Osteoblast (primary cell): ENCODE measurements at regions not wholly inside any gene's neighbourhood (a gene's known extent, or its start where the extent isn't known, plus 50 kb on each side); places are given as distances from the start of the nearest gene placed in this dataset.

Experiments used
- DNase-seq: peaks from one replicate; pipeline ENCODE4 v3.0.0; 2011; ENCODE audit warnings: low spot score, mixed read lengths; ENCODE audit not compliant: insufficient read length; ENCODE audit errors: missing footprints
- H2AFZ ChIP-seq: 2 replicates; pipeline ENCODE4 v1.6.0; 2011; ENCODE audit warnings: mild to moderate bottlenecking, low read length
- H3K27ac ChIP-seq: 2 replicates; pipeline ENCODE4 v1.5.1; 2011; ENCODE audit warnings: mild to moderate bottlenecking, low read depth, low read length, moderate library complexity
- H3K27me3 ChIP-seq: 2 replicates; pipeline ENCODE4 v1.6.0; 2012; ENCODE audit warnings: mild to moderate bottlenecking, control low read depth, inconsistent platforms, low read length, moderate library complexity; ENCODE audit not compliant: insufficient read depth
- H3K36me3 ChIP-seq: 2 replicates; pipeline ENCODE4 v1.5.1; 2011; ENCODE audit warnings: mild to moderate bottlenecking, low read length, control low read depth, moderate library complexity; ENCODE audit not compliant: insufficient read depth
- H3K4me1 ChIP-seq: 2 replicates; pipeline ENCODE4 v1.5.1; 2011; ENCODE audit warnings: mild to moderate bottlenecking, low read length, control low read depth, moderate library complexity; ENCODE audit not compliant: insufficient read depth
- H3K4me2 ChIP-seq: 2 replicates; pipeline ENCODE4 v1.6.0; 2011; ENCODE audit warnings: mild to moderate bottlenecking, low read length; ENCODE audit not compliant: insufficient read depth
- H3K4me3 ChIP-seq: fragments of 200-600 bp; sonication (generic); 3 replicates; pipeline ENCODE4 v1.5.1; 2012; ENCODE audit warnings: mild to moderate bottlenecking, low read length, inconsistent platforms; ENCODE audit not compliant: insufficient read depth
- H3K79me2 ChIP-seq: 2 replicates; pipeline ENCODE4 v1.6.0; 2012; ENCODE audit warnings: mild to moderate bottlenecking, low read length, control low read depth, inconsistent platforms; ENCODE audit not compliant: insufficient read depth
- H3K9me3 ChIP-seq: 2 replicates; pipeline ENCODE4 v1.5.1; 2011; ENCODE audit warnings: low read depth, low read length, control low read depth
- H4K20me1 ChIP-seq: 2 replicates; pipeline ENCODE4 v1.6.0; 2012; ENCODE audit warnings: mild to moderate bottlenecking, low read length, control low read depth; ENCODE audit not compliant: insufficient read depth
- TF ChIP-seq, protein P1 (sequence below): IDR thresholded peaks from 2 replicates; pipeline ENCODE4 v1.5.1; 2011; ENCODE audit warnings: mild to moderate bottlenecking, low read depth, low read length, moderate library complexity; ENCODE audit errors: extremely low read depth

DNA sequence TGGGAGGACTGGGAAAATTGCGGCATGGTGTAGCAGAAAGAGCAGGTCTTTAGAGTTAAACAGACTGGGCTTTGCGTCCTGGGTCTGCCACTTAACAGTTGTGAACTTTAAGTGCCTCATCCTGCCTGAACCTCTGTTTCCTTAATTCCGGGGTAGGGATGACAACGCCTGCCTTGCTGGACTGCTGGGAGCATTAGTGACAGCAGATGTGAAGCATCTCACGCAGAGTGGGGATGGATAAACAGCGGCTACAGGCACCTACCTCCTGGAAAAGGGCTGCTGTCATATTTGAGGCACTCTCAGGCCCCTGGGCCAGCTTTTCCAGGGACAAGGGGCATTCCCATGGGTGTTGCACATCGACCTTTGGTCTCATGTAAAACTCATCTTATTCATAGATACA is 572.2 kb downstream of the TBC1D22A start:
- H3K79me2 ChIP-seq: no peaks in the 10 kb centered on the region
- no peak overlapping the region for H3K4me3 ChIP-seq
- TF ChIP-seq, protein P1, sequence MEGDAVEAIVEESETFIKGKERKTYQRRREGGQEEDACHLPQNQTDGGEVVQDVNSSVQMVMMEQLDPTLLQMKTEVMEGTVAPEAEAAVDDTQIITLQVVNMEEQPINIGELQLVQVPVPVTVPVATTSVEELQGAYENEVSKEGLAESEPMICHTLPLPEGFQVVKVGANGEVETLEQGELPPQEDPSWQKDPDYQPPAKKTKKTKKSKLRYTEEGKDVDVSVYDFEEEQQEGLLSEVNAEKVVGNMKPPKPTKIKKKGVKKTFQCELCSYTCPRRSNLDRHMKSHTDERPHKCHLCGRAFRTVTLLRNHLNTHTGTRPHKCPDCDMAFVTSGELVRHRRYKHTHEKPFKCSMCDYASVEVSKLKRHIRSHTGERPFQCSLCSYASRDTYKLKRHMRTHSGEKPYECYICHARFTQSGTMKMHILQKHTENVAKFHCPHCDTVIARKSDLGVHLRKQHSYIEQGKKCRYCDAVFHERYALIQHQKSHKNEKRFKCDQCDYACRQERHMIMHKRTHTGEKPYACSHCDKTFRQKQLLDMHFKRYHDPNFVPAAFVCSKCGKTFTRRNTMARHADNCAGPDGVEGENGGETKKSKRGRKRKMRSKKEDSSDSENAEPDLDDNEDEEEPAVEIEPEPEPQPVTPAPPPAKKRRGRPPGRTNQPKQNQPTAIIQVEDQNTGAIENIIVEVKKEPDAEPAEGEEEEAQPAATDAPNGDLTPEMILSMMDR: no peak
- H3K27me3 ChIP-seq: no peaks in the 10 kb centered on the region
- no peak overlapping the region for H3K27ac ChIP-seq
- no peaks in the 10 kb centered on the region for H3K36me3 ChIP-seq
- H4K20me1 ChIP-seq: no peaks in the 10 kb centered on the region
- no peak for DNase-seq
- H3K9me3 ChIP-seq: no peaks in the 10 kb centered on the region
- no peak overlapping the region for H3K4me2 ChIP-seq
- no peak overlapping the region for H2AFZ ChIP-seq
- H3K4me1 ChIP-seq: peaks cover 24% of the 10 kb centered on the region

DNA sequence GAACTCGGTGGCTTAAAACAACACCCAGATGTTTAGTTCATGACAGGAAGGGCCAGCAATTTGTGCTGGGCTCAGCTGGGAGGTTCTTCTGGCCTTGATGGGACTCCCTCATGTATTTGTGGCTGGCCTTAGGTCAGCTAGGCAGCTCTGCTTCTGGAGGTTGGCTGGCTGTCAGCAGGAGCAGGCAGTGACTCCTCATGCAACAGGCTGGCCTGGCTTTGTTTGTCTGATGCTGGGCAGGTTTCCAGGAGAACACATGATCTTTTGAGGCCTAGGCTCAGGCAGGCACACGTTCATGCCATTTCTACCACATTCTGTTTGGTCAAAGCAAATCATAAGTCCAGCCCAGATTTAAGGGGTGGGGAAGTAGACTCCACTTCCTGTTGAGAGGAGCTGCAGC is 571.2 kb downstream of the TBC1D22A start:
- TF ChIP-seq, protein P1: no peak
- no peak for DNase-seq
- H3K79me2 ChIP-seq: no peaks in the 10 kb centered on the region
- no peaks in the 10 kb centered on the region for H4K20me1 ChIP-seq
- peaks cover 32% of the 10 kb centered on the region for H3K4me1 ChIP-seq
- H2AFZ ChIP-seq: no peak overlapping the region
- H3K9me3 ChIP-seq: no peaks in the 10 kb centered on the region
- no peak overlapping the region for H3K4me3 ChIP-seq
- H3K36me3 ChIP-seq: no peaks in the 10 kb centered on the region
- H3K27me3 ChIP-seq: no peaks in the 10 kb centered on the region
- no peak overlapping the region for H3K4me2 ChIP-seq
- no peak overlapping the region for H3K27ac ChIP-seq

DNA sequence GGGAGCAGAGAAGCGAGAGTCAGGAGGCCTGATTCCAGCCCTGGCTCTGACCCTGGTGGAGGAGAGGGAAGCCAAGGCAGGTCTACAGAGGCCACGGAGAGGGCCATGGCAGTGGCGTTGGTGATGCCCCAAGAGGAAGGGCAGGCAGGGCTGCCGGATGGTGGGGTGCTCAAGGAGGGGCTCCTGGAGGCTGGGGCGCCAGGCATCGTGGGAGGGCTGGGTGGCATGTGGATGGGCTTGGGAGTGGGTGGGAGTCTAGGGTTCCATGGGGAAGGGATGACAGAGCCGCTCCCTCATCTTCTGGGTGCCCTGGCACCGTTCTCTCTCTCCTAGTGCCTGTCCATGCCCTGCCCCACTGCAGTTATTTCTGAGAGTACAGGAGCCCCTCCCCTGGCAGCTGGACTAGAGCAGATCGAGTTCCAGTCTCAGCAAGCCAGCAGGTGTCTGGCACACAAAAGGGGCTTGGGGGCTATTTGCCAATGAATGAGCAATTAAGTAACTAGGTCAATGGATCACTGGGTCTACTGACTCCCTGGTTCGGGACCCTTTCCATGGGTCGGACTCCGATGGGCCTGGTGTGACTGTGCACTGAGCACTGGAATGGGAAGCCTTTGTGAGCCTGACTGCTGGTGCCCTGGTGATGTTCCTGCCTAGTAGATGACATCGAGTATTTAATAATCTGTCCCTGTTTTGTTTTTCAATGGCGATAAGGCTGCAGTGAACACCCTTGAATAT is 570.0 kb downstream of the TBC1D22A start:
- H3K9me3 ChIP-seq: no peaks in the 10 kb centered on the region
- TF ChIP-seq, protein P1: no peak
- H3K36me3 ChIP-seq: no peaks in the 10 kb centered on the region
- no peak overlapping the region for H3K27ac ChIP-seq
- no peaks in the 10 kb centered on the region for H3K79me2 ChIP-seq
- H3K4me3 ChIP-seq: no peak overlapping the region
- DNase-seq: no peak
- no peaks in the 10 kb centered on the region for H3K27me3 ChIP-seq
- H3K4me2 ChIP-seq: no peak overlapping the region
- H4K20me1 ChIP-seq: no peaks in the 10 kb centered on the region
- H3K4me1 ChIP-seq: peaks cover 36% of the 10 kb centered on the region
- H2AFZ ChIP-seq: no peak overlapping the region

DNA sequence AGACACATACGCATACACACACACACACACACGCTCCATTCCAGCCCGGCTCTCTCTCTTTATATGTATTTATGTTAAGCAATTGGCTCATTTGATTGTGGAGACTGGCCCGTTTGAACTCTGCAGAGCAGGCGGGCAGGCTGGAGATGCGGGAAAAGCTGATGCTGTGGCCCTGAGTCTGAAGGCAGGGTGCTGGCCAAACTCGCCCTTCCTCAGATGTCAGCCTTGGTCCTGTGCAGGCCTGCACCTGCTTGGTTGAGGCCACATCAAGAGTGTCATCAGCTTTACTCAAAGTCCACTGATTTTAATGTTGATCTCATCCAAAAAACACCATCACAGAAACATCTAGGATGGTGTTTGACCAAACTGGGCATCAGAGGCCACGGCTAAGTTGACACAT is 569.3 kb downstream of the TBC1D22A start:
- Histone ChIP-seq H3K4me2 (no peak overlapping the region), H3K27ac (no peak overlapping the region), H2AFZ (no peak overlapping the region), H3K4me1 (peaks cover 31% of the 10 kb centered on the region), H3K36me3 (no peaks in the 10 kb centered on the region), H3K79me2 (no peaks in the 10 kb centered on the region), H3K4me3 (no peak overlapping the region), H4K20me1 (no peaks in the 10 kb centered on the region), H3K27me3 (no peaks in the 10 kb centered on the region), H3K9me3 (no peaks in the 10 kb centered on the region)
- TF ChIP-seq, protein P1: no peak
- no peak for DNase-seq
